Activated CD4-positive, alpha-beta memory T cell treated with anti-CD3 and anti-CD28 coated beads, Interleukin-2, amount 10 ng/mL, durations not matched to agents 7 days and 5 days (primary cell): ENCODE measurements at regions not wholly inside any gene's neighbourhood (a gene's known extent, or its start where the extent isn't known, plus 50 kb on each side); places are given as distances from the start of the nearest gene placed in this dataset.
"Not testable (repeated sequence)": the region's sequence is repeated elsewhere in the genome, so short reads cannot be mapped to it uniquely, and the experiment has no call there.

Source experiments
- CTCF ChIA-PET: fragments of 350-600 bp; sonication (Branson Sonifier 250); formaldehyde crosslinking; loops from one replicate; lab custom pipeline; 2021; ENCODE audit warnings: antibody characterized with exemption, inconsistent platforms; lab: Charles Lee
- POLR2A ChIA-PET: fragments of 350-600 bp; sonication (Branson Sonifier 250); formaldehyde crosslinking; loops from one replicate; lab custom pipeline; 2021; ENCODE audit warnings: antibody characterized with exemption; lab: Charles Lee
- DNase-seq: peaks from one replicate; pipeline ENCODE4 v3.0.0-alpha.2; 2020
- H3K27ac Mint-ChIP-seq: one replicate; pipeline ENCODE4 v1.8.0; 2021; ENCODE audit warnings: mild to moderate bottlenecking, mixed read lengths
- H3K27me3 Mint-ChIP-seq: one replicate; pipeline ENCODE4 v1.8.0; 2021; ENCODE audit warnings: mixed read lengths
- H3K36me3 Mint-ChIP-seq: one replicate; pipeline ENCODE4 v1.8.0; 2021; ENCODE audit warnings: low read depth, mixed read lengths
- H3K4me1 Mint-ChIP-seq: one replicate; pipeline ENCODE4 v1.8.0; 2021; ENCODE audit warnings: mixed read lengths
- H3K4me3 Mint-ChIP-seq: one replicate; pipeline ENCODE4 v1.8.0; 2021; ENCODE audit warnings: mild to moderate bottlenecking, mixed read lengths
- H3K9me3 Mint-ChIP-seq: one replicate; pipeline ENCODE4 v1.8.0; 2021; ENCODE audit warnings: mixed read lengths

DNA sequence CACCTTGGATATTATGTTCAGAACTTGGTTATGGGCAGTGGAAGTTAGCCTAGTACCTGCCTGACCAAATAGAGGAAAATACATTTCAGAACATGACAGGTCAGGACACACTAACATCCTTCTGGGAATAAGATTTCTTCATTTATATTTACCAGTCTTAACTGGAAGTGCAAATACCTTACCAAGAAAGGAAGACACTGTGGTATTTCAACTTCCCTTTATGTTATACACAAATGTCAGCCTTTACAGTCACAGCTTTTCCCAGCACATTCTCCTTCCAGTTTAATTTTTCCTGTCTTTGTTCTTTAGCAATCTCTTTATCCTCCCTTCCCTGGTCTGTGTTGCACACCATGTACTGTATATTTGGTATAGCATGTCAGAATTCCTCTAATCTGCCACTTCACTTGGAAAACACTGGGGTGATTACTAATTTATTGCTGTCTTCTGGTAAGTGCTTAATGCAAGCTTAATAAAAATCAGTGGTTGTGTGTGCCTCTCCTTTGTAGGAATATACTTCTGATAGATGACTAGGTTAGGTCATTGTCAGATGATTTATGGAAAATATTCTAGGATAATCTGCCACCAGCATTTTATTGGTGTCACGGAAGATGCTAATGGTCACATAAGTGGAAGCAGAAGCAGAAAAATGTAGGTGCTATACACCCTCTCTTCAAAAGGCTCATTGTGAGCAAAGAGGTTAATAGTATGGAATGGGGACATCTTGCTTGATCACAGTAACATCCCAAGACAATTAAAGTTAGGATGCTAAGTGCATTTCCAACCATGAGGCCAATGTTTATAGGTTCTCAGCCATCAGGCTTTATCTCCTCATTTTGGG is 124.3 kb upstream of the STARD13 start:
- Mint-ChIP-seq H3K4me1 (peaks cover 1% of the 10 kb centered on the region), H3K36me3 (no peaks in the 10 kb centered on the region), H3K4me3 (no peak overlapping the region), H3K27me3 (peaks cover 5% of the 10 kb centered on the region), H3K9me3 (no peaks in the 10 kb centered on the region), H3K27ac (no peak overlapping the region)
- ChIA-PET POLR2A (no interaction called here), CTCF (no interaction called here)
- DNase-seq: no peak

DNA sequence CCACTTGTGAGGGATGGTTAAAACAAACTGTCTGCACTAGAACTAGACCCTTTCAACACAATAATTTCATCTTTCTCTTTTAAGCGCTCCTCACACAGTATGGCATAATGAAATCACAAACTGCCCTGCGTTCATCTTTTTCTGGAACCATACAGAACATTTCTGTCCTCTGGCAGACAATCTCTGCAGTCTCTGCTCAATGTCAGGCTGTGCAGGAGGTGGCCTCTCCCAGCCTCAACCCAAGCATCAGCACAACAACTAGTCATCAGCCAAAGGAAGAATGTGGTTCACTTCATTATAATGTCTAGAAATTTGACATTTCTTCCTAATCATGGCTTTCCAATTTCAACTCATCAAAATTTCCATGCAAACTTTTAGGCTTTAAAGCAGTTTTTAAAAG is 125.1 kb upstream of the STARD13 start:
- Mint-ChIP-seq H3K4me3 (no peak overlapping the region), H3K27me3 (peaks cover 5% of the 10 kb centered on the region), H3K9me3 (no peaks in the 10 kb centered on the region), H3K36me3 (no peaks in the 10 kb centered on the region), H3K4me1 (peaks cover 1% of the 10 kb centered on the region), H3K27ac (no peak overlapping the region)
- ChIA-PET CTCF (no interaction called here), POLR2A (no interaction called here)
- no peak for DNase-seq

DNA sequence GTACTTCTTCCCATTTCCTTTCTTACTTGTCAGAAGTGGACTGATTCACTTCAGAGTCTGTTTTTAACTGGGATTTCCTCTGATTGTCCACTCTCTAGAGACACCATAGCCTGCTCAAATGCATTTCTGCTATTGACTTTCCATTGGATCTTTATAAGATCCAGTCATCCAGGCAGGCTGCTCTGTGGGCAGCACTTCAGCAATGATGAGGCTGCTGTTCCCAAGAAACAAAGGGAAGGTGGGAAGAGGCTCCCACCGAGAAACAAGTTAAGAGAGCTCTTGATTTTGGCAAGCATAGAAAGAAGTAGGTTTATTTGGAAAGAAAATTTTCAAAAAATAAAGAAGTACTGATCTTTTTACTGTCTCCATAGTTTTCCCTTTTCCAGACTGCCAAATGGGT is 125.8 kb upstream of the STARD13 start:
- Mint-ChIP-seq H3K4me3 (no peak overlapping the region), H3K27me3 (peaks cover 5% of the 10 kb centered on the region), H3K27ac (no peak overlapping the region), H3K9me3 (no peaks in the 10 kb centered on the region), H3K36me3 (no peaks in the 10 kb centered on the region), H3K4me1 (peaks cover 1% of the 10 kb centered on the region)
- DNase-seq: no peak
- POLR2A ChIA-PET: no interaction called here
- CTCF ChIA-PET: no interaction called here

DNA sequence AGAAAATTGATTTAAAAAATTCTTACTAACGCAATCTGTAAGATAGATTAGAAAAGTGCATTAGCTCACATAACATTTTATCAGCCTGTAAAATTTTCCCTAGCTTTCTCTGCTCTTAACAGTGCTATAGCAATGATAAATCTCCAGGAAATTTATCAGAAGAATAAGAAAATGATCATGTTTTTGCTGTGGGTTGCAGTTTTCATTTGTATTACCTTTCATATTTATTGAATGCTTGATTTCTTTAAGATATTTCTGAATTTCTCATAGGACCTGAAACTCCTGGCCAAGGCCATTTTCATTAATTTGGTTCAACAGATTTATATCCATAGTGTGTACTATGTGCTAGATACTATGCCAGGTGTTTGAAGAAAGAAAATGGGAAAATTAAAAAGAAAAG is 130.3 kb upstream of the STARD13 start:
- Mint-ChIP-seq H3K9me3 (no peaks in the 10 kb centered on the region), H3K36me3 (no peaks in the 10 kb centered on the region), H3K27ac (no peak overlapping the region), H3K27me3 (peaks cover 5% of the 10 kb centered on the region), H3K4me1 (no peaks in the 10 kb centered on the region), H3K4me3 (no peak overlapping the region)
- ChIA-PET CTCF (no interaction called here), POLR2A (no interaction called here)
- DNase-seq: no peak

GRCh38 chr13:33418224-33418953 is 132.8 kb upstream of the STARD13 start:
- H3K9me3 Mint-ChIP-seq, H3K27me3 Mint-ChIP-seq, H3K36me3 Mint-ChIP-seq, H3K27ac Mint-ChIP-seq, DNase-seq, H3K4me1 Mint-ChIP-seq, CTCF ChIA-PET, H3K4me3 Mint-ChIP-seq, POLR2A ChIA-PET: not testable (repeated sequence)

GRCh38 chr13:33420117-33420516 is 134.6 kb upstream of the STARD13 start:
- H3K9me3 Mint-ChIP-seq, H3K27me3 Mint-ChIP-seq, H3K4me1 Mint-ChIP-seq, CTCF ChIA-PET, H3K36me3 Mint-ChIP-seq, H3K27ac Mint-ChIP-seq, POLR2A ChIA-PET, DNase-seq, H3K4me3 Mint-ChIP-seq: not testable (repeated sequence)

- H3K9me3 Mint-ChIP-seq: peaks cover 4% of the 10 kb centered on the region
- no peak for DNase-seq
- no peak overlapping the region for H3K4me3 Mint-ChIP-seq
- ChIA-PET CTCF (no interaction called here), POLR2A (no interaction called here)
- H3K27ac Mint-ChIP-seq: no peak overlapping the region
- H3K27me3 Mint-ChIP-seq: peaks cover 2% of the 10 kb centered on the region
- no peaks in the 10 kb centered on the region for H3K4me1 Mint-ChIP-seq
- H3K36me3 Mint-ChIP-seq: no peaks in the 10 kb centered on the region
These were observed 140.6 kb upstream of the STARD13 start for GRCh38 chr13:33426131-33426530.

GRCh38 chr13:33433316-33433715 is 147.8 kb upstream of the STARD13 start:
- CTCF ChIA-PET: no interaction called here
- POLR2A ChIA-PET: no interaction called here
- H3K4me1 Mint-ChIP-seq: no peaks in the 10 kb centered on the region
- H3K9me3 Mint-ChIP-seq: no peaks in the 10 kb centered on the region
- H3K27me3 Mint-ChIP-seq: peaks cover 4% of the 10 kb centered on the region
- no peaks in the 10 kb centered on the region for H3K36me3 Mint-ChIP-seq
- DNase-seq: no peak
- no peak overlapping the region for H3K4me3 Mint-ChIP-seq
- no peak overlapping the region for H3K27ac Mint-ChIP-seq

GRCh38 chr13:33434676-33435075 is 149.1 kb upstream of the STARD13 start:
- H3K27me3 Mint-ChIP-seq: peaks cover 4% of the 10 kb centered on the region
- no peaks in the 10 kb centered on the region for H3K4me1 Mint-ChIP-seq
- ChIA-PET CTCF (interaction anchor here (0.6 kb wide), 1 partner anchor 848 kb away, joined by 3 read pairs; no protein-coding TSS in a partner anchor), POLR2A (no interaction called here)
- no peak for DNase-seq
- H3K9me3 Mint-ChIP-seq: no peaks in the 10 kb centered on the region
- no peak overlapping the region for H3K4me3 Mint-ChIP-seq
- H3K27ac Mint-ChIP-seq: no peak overlapping the region
- no peaks in the 10 kb centered on the region for H3K36me3 Mint-ChIP-seq

DNA sequence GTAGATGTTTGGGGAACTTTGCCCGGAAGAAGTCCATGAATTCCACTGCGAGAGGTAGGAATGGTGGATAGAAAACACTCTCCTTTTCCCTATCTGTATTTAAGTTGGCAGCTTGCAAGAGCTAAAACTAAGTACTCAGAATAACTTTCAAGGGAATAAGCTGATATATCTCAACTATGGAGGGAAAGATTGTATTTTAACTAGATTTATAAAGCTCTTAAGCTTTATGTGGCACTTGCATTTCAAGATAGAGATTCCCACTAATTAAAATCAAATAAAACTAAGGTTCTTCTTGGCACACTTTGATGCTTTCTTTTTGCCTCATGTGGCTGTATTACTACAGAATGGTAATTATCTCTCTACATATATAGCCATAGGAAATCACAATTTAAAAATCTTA is 149.7 kb upstream of the STARD13 start:
- CTCF ChIA-PET: no interaction called here
- DNase-seq: no peak
- no peaks in the 10 kb centered on the region for H3K9me3 Mint-ChIP-seq
- H3K27ac Mint-ChIP-seq: no peak overlapping the region
- no peaks in the 10 kb centered on the region for H3K36me3 Mint-ChIP-seq
- H3K4me3 Mint-ChIP-seq: no peak overlapping the region
- no peaks in the 10 kb centered on the region for H3K4me1 Mint-ChIP-seq
- POLR2A ChIA-PET: no interaction called here
- peaks cover 4% of the 10 kb centered on the region for H3K27me3 Mint-ChIP-seq

DNA sequence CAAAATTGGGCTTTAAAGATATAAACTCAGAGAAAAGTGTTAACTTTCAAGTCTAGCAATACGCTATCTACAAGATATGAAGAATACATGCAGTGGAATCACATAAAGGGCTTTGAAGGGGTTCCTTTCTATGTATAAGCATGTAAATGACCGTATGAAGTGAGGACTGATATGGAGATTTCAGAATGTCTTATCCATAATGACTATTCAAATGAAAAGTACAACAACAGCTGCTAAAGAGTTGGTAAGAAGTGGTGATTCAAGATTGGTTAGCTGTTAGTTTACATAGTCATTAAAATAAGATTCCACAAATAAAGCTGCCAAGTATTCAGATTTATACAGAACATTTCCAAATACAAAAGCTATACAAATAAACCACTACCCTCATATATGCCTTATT is 153.4 kb upstream of the STARD13 start:
- CTCF ChIA-PET: no interaction called here
- POLR2A ChIA-PET: no interaction called here
- H3K36me3 Mint-ChIP-seq: no peaks in the 10 kb centered on the region
- no peak for DNase-seq
- no peaks in the 10 kb centered on the region for H3K9me3 Mint-ChIP-seq
- no peaks in the 10 kb centered on the region for H3K27me3 Mint-ChIP-seq
- no peaks in the 10 kb centered on the region for H3K4me1 Mint-ChIP-seq
- no peak overlapping the region for H3K27ac Mint-ChIP-seq
- no peak overlapping the region for H3K4me3 Mint-ChIP-seq

DNA sequence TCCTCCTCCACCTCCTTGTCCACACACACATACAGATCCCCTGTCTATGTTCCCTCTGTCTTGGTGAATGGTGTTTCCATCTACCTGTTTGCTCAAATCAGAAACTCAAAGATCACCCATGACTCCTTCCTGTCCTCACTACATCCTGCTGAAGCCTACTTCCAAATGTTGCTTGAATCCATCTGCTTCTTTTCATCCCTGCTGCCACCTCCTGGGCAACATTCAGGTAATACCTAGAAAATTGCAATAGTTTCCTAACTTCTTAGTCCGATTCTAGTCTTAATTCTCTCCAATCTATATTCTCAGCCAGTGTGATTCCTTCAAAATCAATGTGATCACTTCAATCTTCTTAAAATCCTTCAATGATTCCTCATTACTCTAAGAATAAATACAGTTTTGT is 155.5 kb upstream of the STARD13 start:
- no peaks in the 10 kb centered on the region for H3K4me1 Mint-ChIP-seq
- no peak overlapping the region for H3K27ac Mint-ChIP-seq
- H3K9me3 Mint-ChIP-seq: no peaks in the 10 kb centered on the region
- no peak for DNase-seq
- H3K4me3 Mint-ChIP-seq: no peak overlapping the region
- ChIA-PET POLR2A (no interaction called here), CTCF (no interaction called here)
- H3K27me3 Mint-ChIP-seq: no peaks in the 10 kb centered on the region
- no peaks in the 10 kb centered on the region for H3K36me3 Mint-ChIP-seq

GRCh38 chr13:33445024-33445423 is 159.5 kb upstream of the STARD13 start:
- Mint-ChIP-seq H3K27me3 (no peaks in the 10 kb centered on the region), H3K27ac (no peak overlapping the region), H3K4me3 (no peak overlapping the region), H3K36me3 (no peaks in the 10 kb centered on the region), H3K4me1 (no peaks in the 10 kb centered on the region), H3K9me3 (no peaks in the 10 kb centered on the region)
- ChIA-PET CTCF (no interaction called here), POLR2A (no interaction called here)
- DNase-seq: no peak

GRCh38 chr13:33445476-33445875 is 159.9 kb upstream of the STARD13 start:
- Mint-ChIP-seq H3K36me3 (no peaks in the 10 kb centered on the region), H3K27me3 (no peaks in the 10 kb centered on the region), H3K9me3 (no peaks in the 10 kb centered on the region), H3K4me3 (no peak overlapping the region), H3K27ac (no peak overlapping the region), H3K4me1 (no peaks in the 10 kb centered on the region)
- POLR2A ChIA-PET: no interaction called here
- CTCF ChIA-PET: no interaction called here
- no peak for DNase-seq
